GM19043 (cell line): ENCODE measurements at regions not wholly inside any gene's neighbourhood (a gene's known extent, or its start where the extent isn't known, plus 50 kb on each side); places are given as distances from the start of the nearest gene placed in this dataset.

Source experiments
- ATAC-seq: cut with Tn5 transposase; IDR thresholded peaks from one replicate; pipeline ENCODE4 v1.9.1; 2021; ENCODE audit warnings: low read depth; ENCODE audit not compliant: unreplicated experiment

DNA sequence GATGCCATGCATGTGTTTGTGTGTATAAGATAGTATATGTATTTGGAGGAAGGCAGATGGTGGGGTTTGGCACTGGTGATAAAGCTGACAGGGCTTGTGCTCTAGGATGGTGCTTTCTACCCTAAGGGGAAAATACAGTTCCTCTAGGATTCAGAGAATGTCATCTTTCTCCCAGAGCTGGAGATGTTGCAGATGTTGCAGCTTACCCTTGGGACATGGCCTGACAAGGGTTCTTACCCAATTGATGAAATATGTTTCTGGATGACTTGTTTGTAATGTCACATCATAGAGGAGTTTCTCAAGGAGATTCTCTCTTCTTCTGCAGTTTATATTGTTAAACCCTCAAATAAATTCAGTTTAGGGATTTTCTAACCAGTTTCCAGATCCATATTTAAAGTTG lies 52.5 kb upstream of the PITX2 start:
- ATAC-seq, result no peak

DNA sequence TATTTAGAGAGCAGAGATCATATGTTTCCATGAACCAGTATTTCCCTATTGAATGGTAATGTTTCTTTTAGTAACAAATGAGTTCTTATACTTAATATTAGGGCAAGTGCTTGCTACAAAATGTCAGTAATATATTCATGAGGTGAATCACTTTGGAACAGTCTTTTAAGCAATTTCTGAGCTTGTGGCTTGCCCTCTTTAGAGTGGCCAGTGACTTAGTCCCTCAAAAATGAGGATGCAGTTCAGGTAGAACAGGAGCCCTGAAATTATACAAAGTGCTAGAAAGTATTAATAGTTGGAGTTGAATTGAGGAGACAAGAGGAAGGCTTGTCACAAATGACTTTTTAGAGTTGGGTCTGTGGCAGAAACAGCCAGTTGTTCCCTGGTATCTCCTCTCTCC lies 53.4 kb upstream of the PITX2 start:
- ATAC-seq, result no peak

DNA sequence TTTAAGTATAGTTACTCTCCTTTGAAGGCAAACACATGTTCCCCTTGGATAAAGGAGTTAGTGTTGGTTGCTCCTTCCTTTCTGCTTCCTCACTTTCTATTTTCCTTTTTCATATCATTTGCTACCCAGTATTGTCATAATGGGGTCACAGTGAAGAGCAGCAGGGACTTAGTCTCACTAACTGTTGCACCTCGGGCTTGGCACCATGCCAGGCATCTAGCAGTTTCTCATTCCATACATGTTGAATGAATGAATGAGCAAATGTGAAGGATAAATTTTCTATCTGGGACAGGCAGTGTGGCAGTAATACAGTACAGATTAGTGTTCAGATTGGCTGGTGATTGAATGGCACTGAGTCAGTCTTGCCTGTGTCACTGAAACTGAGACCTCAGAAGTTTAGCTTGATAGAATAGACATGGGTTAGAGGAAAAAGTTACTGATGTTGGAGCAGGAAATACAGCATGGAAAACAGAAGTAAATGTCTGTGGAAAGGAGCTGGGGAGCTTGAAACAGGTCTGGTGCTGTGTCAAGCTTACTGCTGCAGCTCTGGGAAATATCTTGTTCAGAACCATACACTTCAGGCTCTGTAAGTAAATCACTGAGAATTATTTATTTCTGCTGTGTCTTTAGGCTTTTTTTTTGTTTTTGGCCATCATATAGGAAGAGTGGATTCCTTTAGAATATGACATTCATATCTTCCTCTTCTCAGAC lies 55.8 kb upstream of the PITX2 start:
- no peak for ATAC-seq

DNA sequence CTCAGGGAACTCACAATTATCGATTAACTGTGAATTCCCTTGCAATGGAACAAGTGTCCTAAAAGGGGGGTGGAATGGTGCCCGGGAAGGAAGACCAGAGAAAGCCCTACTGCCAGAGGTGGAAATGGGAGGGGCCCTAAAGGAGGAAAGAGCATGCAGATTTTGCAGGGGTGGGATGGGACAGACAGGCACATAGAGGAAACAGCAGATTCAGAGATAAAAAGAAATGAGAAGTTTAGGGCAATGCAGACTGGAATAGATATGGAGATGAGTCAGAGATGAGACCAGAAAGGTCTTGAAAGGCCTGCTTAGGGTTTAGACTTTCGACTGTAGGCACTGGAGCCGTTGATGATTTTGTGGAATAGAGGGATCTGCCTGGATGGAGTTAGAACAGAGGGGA lies 57.4 kb upstream of the PITX2 start:
- ATAC-seq, result no peak

DNA sequence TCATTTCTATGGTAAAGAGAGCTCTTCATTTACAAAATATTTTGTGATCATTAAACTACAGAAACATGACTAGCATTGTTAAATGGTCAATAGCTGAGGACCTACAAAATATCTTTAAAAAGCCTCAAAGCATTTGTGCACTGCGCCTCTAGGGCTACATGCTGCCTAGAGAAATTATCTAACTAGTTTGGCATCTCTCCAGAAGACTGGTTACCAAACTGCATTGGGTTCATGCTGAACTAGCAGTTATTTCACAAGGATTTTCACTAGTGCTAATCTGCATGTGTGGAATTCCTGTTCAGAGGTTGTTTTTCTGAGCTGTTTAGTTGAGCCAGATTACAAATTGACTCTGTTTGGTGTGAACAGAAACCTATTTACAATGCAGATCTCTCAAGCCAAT lies 58.5 kb upstream of the PITX2 start:
- no peak for ATAC-seq

DNA sequence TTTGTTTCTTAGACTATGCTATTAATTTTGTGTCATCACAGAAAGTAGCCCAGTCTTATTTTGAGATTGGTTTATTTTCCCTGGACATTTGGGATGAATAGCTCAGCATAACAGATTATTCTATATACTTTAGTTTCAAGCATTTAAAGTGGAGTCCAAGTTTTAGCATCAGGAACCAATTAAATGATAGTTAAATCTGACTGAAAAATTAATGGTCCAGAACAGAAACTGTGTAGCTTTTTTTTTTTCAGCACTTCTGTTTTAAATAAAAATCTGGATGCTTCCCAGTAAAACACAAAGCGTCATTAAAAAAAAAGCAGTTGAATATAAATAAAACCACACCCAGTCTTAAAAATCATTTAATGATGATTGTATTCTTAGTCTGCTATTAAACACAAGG lies 59.4 kb upstream of the PITX2 start:
- no peak for ATAC-seq

DNA sequence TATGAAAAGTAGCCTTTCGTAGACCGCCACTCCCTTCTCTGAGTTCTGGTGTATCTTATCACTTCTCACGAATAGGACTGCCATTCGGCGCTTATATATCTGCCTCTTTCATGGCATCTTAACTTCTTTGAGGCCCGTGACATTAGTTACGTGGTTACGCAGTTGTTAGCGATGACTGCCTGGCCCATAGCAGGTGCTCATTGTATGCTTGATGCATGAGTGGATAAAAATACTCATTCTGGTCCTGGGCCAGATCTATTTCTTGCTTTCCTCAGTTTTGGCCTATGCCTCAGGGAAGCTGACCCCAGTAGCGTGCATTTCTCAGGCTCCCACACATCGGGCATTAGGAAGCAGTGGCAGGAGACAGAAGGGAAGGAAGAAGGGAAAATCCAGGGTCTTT lies 60.7 kb upstream of the PITX2 start:
- ATAC-seq, result no peak

DNA sequence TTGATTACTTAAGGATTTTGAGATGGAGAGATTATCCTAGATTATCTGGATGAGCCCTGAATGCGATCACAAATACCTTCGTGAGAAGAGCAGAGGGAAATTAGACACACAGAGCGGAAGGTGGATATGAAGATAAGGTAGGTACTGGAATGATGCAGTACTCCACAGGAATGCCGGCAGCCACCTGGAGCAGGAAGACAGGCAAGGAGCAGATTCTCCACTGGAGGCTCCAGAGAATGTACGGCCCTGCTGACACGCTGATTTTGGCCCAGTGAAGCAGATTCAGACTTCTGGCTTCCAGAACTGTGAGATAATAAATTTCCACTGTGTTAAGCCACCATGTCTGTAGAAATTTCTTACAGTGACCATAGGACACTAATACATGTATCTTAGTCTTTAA lies 79.4 kb upstream of the PITX2 start:
- no peak for ATAC-seq

DNA sequence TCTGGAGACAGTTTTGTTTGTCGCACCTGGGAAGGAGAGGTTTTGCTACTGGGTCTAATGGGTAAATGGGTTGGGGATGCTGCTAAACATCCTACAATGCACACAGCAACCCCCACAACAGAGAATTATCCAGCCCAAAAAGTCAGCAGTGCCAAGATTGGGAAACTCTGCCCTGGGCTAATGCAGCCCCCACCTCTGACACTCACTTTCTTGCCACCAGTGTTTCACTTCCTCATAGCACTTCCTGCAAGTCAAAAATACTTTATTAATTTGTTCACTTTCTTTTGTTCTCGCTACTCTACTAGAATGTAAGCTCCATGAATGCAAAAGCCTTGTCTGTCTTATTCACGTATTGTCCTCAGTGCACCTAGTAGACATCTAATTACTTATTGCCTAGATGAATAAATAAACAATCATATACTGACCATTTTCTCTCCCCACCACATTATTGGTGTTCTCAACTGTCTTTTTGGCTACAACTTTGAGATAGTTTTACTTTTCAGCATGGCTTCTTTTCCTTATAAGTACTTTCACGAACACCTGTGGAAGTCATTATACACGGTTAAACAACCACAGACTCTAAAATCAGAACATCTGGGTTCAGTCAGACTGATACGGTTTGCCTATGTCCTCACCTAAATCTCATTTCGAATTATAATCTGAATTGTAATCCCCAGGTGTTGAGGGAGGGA lies 82.0 kb upstream of the PITX2 start:
- peak; percentile 83 for ATAC-seq

DNA sequence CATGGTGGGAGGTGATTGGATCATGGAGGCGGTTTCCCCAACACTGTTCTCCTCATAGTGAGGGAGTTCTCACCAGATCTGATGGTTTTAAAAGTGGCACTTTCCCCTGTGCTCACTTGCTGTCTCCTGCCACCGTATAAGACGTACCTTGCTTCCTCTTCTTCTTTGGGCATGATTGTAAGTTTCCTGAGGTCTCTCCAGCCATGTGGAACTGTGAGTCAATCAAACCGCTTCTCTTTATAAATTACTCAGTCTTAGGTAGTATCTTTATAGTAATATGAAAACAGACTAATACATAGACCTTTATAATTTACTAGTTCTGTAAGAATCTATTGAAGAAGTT lies 82.5 kb upstream of the PITX2 start:
- ATAC-seq, result no peak

DNA sequence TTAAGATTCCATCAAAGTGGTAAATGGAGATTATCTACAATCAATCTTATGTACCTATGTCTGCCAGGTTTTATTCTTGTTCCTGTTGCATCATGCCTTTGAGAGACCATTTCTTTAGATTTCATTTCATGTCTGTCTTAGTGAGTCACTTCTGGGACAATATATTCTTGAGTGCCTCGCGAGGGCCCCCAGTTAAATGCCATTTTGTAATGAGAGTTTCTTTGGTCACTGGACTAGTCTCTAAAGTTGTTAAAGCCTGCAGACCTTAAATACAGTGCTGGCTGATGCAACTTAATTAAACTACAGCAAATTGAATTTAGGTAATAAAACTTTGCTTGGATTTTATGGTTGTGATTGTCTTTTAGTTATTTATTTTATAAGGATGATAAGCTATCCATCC lies 87.2 kb upstream of the PITX2 start:
- ATAC-seq, result no peak

DNA sequence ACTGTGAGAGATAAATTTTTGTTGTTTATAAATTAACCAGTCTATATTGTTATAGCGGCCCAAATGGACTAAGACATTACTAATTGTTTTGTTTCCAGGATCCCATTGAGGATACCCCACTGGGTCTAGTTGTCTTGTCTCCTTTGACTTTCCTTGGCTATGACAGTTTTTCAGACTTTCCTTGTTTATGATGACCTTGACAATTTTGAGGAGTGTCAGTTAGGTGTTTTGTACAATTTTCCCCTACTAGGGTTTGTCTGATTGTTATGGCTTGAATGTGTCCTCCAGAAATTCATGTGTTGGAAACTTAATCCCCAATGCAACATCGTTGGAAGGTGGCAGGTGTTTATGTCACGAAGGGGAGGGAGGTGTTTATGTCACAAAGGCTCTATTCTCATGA lies 89.6 kb upstream of the PITX2 start:
- ATAC-seq, result no peak

DNA sequence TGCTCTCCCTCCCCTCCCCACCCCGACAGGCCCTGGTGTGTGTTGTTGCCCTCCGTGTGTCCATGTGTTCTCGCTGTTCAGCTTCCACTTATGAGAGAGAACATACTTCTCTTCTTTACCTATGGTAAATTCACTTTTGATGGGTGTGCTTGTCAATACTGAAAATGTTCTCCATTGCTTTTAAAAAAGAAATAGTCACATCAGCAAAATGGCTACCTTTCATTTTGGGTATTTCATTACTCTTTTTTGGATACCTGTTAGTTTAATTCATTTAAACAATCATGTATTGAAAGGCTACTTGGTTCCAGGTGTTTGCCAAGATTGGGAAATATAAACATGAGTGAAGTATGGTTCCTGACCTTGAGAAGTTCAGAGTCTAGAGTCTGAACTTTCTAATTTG lies 107.4 kb upstream of the PITX2 start:
- ATAC-seq, result no peak

DNA sequence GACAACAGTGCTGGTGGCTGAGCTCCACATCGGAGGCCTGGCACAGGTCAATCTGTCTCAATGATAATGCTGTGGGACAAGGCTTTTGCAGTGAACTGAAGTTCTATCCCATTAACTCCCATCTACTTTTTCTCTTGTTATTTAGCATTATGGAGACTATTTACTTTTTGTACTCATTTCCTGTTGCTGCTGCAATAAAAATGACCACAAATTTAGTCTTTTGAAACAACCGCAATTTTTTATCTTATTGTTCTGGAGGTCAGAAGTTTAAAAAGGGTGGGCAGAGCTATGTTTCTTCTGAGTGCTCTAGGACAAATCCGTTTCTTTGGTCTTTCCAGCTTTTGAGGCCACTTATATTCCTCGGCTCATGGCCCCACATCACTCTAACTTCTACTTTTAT lies 111.0 kb upstream of the PITX2 start:
- no peak for ATAC-seq

DNA sequence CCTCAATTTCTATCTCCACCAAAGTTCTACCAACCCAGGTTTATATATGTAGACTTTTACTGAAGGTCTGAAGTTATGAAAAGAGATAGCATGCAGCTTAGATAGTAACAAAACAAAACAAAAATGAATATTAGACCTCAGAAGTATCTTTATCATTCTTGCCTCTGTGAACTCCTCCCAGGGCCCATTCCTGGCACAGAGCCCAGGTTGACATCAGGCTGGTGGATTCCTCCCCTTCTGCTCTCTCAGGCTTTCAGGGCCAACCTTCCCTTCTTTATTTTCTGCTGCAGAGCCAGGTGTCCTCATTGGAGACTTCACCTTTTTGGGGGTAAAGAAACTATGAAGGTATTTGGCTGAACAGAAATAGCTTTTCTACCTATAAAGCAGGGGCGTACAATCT lies 112.8 kb upstream of the PITX2 start:
- ATAC-seq, result no peak

DNA sequence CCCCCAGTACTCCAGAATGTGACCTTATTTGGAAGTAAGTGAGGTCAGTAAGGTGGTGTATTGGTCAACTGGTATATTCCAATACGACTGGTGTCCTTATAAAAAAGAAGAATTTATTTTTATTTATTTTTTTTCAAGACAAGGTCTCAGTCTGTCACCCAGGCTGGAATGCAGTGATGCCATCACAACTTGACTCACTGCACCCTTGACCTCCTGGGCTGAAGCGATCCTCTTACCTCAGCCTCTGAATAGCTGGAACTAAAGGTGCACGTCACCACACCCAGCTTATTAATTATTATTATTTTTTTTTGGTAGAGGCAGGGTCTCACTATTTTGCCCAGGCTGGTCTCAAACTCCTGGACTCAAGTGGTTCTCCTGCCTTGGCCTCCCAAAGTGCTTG lies 115.1 kb upstream of the PITX2 start:
- ATAC-seq, result no peak

DNA sequence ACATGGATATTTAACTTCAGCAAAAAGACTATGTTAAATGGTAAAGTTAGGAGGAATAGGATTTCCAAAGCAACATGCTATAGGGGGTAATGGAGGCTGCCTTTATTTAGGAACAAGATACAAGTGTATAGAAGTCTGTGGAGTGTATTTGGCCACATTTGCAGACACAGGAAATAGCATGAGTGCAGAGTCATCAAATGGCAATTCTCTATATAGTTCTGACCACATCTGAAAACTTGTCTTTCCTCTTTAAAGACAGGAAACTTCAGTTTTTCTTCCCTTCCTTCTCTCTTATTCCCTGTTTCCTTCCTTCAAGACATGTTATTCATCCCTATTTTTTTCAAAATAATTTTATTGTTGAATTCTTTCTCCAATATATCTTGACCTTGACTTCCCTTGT lies 119.3 kb upstream of the PITX2 start:
- no peak for ATAC-seq

DNA sequence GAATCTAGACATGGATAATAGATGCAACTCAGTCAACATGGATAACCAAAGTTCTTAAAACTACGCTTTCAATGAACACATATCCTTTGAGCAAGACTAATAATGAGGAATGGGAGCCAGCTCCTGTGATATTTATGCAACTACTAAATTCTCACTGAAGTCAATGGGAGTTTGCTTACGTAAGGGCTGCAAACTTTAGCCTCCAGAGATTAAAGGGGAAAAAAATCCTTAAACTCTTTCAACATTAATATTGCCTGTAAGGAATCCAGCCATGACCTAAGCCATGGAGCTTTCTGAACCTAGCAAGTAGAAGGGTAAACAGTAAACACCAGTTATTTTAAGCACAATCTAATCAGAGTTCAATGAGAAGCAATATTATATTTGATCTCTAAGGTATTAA lies 125.2 kb upstream of the PITX2 start:
- no peak for ATAC-seq

DNA sequence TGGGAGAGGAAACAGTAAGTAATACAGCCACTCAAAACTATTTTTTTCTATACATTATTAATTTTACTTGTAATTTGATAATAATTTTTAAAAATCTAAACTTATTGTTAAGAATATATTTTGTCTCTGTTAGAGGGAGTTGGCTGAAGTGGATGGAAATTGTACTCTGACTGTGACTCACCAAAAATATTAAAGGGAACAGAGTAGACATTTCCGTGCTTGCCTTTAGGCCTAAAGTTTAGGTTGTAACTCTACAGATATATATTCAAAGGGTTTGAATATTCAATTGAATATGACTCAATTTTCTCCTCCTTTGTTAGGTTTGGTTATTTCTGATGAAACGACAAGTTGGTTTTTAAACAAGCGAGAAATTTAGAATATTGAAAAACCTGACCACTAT lies 128.3 kb upstream of the PITX2 start:
- no peak for ATAC-seq

DNA sequence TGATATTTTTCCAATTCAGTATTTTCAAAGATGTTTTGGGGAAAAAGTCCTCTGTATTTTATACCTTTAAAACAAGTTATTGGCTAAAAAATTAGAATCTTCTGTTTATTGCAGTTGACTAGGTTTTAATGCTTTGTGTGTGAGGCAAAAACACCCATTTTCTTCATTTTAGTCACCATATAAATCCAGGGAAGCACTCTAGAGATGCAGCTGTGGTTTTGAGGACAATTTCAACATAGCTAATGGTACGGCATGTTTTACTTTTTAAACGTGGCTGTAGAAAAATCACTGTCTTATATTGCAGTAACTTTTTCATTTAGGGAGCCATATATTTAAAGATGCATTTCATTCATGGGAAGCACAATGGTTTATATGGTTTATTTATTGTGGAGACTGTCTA lies 129.1 kb upstream of the PITX2 start:
- ATAC-seq, result no peak

DNA sequence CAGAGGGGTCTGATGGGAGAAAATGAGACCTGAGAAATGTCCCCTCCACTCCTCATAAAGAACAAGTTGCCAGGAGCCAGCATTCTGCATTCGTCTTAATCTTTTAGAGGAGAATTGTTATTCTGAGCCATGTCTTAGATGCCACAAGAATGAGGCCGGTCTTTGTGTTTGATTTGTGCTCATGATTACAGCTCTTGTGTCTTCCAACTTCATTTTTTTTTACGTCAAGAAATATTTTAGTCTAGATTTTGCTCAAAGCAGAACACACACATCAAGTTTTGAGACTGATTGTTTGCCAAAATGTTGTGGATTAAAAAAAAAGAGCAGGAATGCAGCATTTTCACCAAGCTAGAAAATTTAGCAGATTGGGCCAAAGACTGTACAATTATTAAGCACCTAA lies 130.6 kb upstream of the PITX2 start:
- no peak for ATAC-seq

DNA sequence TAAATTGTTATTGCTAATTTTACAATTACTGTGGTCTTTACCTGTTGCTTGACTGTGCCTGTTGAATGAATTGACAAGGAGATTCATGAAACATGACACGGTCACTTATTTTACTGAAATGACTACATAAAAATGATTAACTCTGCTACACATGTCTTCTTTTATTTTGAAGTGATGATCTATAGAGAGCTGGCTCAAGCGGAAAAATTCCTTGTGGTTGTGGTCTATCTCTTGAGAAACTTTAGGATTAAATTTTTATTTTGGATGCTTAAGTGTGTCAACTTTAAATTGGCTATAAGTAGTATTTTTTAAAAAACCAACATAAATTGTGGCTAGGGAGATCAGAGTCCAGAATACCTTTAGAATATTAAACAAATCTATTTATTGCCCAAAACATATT lies 131.8 kb upstream of the PITX2 start:
- ATAC-seq, result no peak

DNA sequence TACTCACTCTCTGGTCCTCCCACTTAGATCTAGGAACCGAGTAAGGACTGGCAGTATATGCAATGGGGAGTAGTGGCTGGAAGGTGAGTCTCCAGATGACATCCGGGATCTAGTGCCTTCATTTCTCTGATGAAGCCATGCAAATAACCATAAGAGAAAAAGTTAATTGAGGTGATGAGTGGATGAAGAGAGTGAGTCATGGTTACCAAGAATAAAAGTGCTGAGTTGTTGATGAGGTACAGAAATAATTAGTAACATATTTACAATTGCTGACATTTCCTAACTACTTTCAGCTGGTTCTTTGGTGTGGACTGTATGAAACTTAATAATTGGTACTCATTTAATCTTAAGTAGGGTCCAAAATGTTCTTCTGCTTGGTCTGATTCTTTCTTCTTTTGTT lies 146.7 kb upstream of the PITX2 start:
- ATAC-seq, result no peak
